K562 (cell line): ENCODE measurements at regions not wholly inside any gene's neighbourhood (a gene's known extent, or its start where the extent isn't known, plus 50 kb on each side); places are given as distances from the start of the nearest gene placed in this dataset.

Source experiments
- RNF2 ChIP-seq: sonication (generic); IDR thresholded peaks from 2 replicates; pipeline ENCODE4 v1.6.1; 2016
- ZNF23 ChIP-seq: fragments of 250-450 bp; sonication (Bioruptor Pico); IDR thresholded peaks from 2 replicates; pipeline ENCODE4 v1.4.0; 2020; ENCODE audit warnings: mild to moderate bottlenecking
- ZNF384 ChIP-seq: IDR thresholded peaks from 2 replicates; pipeline ENCODE4 v1.6.1; 2012; ENCODE audit warnings: low read depth, low read length, improper control_type of control experiment
- ZNF707 ChIP-seq: fragments of 250-450 bp; sonication (Bioruptor Pico); conservative IDR thresholded peaks from 2 replicates; pipeline ENCODE4 v1.8.0; 2022; ENCODE audit warnings: inconsistent platforms, mild to moderate bottlenecking, moderate library complexity
- ZNF830 ChIP-seq: fragments of 250-450 bp; sonication (Bioruptor Pico); IDR thresholded peaks from 2 replicates; pipeline ENCODE4 v1.5.0; 2021; ENCODE audit warnings: mild to moderate bottlenecking
- TF ChIP-seq, protein P1 (sequence below): sonication (generic); formaldehyde crosslinking; IDR thresholded peaks from 2 replicates; pipeline ENCODE4 v1.8.0; 2022; ENCODE audit warnings: mild to moderate bottlenecking, missing genetic modification reagents, borderline replicate concordance
- TF ChIP-seq, protein P2 (sequence below): fragments of 450-650 bp; IDR thresholded peaks from 2 replicates; pipeline ENCODE4 v1.6.1; 2016; ENCODE audit warnings: antibody characterized with exemption
- TF ChIP-seq, protein P3 (sequence below): sonication (generic); formaldehyde crosslinking; IDR thresholded peaks from 2 replicates; pipeline ENCODE4 v1.8.0; 2022; ENCODE audit warnings: missing genetic modification reagents, mild to moderate bottlenecking, borderline replicate concordance
- TF ChIP-seq, protein P4 (sequence below): fragments of 450-650 bp; formaldehyde crosslinking; IDR thresholded peaks from 2 replicates; pipeline ENCODE4 v1.4.0; 2020; ENCODE audit warnings: mild to moderate bottlenecking, moderate library complexity
- TF ChIP-seq, protein P5 (sequence below), 2 experiments: fragments of 450-650 bp; IDR thresholded peaks; 2 replicates each; pipeline ENCODE4 v1.6.1; 2016; ENCODE audit warnings: mild to moderate bottlenecking in 2 of 2, borderline replicate concordance in 1 of 2, low read depth in 1 of 2, moderate library complexity in 1 of 2

DNA sequence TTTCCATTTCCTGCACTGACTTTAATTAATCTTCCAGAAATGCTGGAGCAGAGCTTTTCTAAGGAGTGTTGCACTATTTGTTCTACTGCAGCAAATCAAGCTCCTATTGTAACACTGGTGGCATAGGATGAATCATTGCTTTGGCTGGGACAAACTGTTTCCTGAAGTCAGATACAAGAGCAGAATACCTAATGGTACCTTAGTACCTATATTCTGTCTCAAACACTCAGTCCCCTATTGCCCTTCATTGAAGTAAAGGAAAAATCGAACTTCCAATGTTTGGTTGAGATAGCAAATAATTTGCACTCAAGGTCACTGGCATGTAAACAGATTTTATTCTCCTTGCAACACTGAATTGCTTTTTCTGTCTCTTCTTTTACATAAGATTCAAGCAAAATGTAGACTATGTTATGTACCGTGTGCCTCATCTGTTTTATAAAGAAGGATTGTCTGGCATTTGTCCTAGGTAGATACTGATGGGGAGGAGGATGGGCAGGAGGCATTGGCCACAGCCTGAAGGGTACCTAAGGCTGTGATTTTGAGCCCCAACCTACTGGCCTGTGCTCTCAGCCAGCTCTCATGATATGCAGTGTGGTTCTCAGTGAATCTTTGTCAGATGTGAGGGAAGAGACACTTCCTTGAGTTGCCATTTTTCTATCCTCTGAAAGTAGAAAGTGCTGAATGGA lies 141.6 kb downstream of the AASDH start (continued):
- TF ChIP-seq, protein P1, sequence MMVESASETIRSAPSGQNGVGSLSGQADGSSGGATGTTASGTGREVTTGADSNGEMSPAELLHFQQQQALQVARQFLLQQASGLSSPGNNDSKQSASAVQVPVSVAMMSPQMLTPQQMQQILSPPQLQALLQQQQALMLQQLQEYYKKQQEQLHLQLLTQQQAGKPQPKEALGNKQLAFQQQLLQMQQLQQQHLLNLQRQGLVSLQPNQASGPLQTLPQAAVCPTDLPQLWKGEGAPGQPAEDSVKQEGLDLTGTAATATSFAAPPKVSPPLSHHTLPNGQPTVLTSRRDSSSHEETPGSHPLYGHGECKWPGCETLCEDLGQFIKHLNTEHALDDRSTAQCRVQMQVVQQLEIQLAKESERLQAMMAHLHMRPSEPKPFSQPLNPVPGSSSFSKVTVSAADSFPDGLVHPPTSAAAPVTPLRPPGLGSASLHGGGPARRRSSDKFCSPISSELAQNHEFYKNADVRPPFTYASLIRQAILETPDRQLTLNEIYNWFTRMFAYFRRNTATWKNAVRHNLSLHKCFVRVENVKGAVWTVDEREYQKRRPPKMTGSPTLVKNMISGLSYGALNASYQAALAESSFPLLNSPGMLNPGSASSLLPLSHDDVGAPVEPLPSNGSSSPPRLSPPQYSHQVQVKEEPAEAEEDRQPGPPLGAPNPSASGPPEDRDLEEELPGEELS = no peak
- TF ChIP-seq, protein P2, sequence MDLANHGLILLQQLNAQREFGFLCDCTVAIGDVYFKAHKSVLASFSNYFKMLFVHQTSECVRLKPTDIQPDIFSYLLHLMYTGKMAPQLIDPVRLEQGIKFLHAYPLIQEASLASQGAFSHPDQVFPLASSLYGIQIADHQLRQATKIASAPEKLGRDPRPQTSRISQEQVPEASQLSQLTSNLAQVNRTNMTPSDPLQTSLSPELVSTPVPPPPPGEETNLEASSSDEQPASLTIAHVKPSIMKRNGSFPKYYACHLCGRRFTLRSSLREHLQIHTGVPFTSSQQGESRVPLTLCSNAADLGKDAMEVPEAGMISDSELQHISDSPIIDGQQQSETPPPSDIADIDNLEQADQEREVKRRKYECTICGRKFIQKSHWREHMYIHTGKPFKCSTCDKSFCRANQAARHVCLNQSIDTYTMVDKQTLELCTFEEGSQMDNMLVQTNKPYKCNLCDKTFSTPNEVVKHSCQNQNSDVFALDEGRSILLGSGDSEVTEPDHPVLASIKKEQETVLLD = no peak
- TF ChIP-seq ZNF384 (no peak), ZNF830 (CRISPR knock-in tag) (no peak), RNF2 (no peak), ZNF23 (CRISPR knock-in tag) (no peak), ZNF707 (CRISPR knock-in tag) (no peak)
- TF ChIP-seq, protein P3, sequence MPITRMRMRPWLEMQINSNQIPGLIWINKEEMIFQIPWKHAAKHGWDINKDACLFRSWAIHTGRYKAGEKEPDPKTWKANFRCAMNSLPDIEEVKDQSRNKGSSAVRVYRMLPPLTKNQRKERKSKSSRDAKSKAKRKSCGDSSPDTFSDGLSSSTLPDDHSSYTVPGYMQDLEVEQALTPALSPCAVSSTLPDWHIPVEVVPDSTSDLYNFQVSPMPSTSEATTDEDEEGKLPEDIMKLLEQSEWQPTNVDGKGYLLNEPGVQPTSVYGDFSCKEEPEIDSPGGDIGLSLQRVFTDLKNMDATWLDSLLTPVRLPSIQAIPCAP (CRISPR knock-in tag) = no peak
- TF ChIP-seq, protein P4, sequence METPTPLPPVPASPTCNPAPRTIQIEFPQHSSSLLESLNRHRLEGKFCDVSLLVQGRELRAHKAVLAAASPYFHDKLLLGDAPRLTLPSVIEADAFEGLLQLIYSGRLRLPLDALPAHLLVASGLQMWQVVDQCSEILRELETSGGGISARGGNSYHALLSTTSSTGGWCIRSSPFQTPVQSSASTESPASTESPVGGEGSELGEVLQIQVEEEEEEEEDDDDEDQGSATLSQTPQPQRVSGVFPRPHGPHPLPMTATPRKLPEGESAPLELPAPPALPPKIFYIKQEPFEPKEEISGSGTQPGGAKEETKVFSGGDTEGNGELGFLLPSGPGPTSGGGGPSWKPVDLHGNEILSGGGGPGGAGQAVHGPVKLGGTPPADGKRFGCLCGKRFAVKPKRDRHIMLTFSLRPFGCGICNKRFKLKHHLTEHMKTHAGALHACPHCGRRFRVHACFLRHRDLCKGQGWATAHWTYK (CRISPR knock-in tag) = no peak
- TF ChIP-seq, protein P5, sequence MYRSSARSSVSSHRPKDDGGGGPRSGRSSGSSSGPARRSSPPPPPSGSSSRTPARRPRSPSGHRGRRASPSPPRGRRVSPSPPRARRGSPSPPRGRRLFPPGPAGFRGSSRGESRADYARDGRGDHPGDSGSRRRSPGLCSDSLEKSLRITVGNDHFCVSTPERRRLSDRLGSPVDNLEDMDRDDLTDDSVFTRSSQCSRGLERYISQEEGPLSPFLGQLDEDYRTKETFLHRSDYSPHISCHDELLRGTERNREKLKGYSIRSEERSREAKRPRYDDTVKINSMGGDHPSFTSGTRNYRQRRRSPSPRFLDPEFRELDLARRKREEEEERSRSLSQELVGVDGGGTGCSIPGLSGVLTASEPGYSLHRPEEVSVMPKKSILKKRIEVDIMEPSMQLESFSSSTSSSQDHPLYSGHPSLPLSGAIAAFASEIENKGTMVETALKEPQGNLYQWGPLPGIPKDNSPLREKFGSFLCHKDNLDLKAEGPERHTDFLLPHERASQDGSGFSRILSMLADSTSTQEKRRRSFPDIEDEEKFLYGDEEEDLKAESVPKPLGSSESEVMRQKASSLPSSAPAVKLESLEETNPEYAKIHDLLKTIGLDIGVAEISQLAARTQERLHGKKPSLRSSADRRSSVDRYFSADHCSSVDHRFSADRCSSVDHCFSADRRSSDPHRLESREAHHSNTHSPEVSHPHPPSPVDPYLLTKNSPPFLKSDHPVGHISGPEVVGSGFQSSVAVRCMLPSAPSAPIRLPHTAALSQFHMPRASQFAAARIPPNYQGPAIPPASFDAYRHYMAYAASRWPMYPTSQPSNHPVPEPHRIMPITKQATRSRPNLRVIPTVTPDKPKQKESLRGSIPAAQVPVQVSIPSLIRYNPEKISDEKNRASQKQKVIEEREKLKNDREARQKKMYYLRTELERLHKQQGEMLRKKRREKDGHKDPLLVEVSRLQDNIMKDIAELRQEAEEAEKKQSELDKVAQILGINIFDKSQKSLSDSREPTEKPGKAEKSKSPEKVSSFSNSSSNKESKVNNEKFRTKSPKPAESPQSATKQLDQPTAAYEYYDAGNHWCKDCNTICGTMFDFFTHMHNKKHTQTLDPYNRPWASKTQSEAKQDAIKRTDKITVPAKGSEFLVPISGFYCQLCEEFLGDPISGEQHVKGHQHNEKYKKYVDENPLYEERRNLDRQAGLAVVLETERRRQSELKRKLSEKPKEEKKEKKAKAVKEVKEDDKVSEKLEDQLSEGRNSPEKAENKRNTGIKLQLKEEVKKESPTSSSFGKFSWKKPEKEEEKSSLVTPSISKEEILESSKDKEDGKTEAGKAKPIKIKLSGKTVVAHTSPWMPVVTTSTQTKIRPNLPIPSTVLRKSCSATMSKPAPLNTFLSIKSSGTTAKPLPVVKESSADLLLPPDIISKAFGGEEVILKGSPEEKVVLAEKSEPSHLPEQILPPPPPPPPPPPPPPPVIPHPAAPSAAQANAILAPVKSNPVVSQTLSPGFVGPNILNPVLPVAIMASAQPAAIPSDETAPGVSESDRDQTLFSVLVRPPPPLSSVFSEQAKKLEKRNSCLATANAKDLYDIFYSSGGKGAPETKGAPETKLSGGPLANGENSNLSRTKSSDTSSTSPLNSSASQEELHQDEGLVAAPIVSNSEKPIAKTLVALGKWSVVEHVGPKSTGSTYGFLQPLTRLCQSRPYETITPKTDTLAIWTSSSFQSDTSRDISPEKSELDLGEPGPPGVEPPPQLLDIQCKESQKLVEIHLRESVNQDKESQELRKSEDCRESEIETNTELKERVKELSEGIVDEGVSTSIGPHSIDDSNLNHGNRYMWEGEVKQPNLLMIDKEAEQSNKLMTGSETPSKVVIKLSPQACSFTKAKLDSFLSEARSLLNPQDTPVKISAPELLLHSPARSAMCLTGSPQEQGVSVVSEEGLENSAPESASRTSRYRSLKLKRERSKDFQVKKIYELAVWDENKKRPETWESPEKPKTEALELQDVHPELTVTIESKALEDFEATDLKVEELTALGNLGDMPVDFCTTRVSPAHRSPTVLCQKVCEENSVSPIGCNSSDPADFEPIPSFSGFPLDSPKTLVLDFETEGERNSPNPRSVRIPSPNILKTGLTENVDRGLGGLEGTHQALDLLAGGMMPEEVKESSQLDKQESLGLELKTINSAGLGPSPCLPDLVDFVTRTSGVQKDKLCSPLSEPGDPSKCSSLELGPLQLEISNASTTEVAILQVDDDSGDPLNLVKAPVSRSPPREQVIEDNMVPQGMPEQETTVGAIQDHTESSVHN (IDR thresholded peaks at IDR 0.05; ENCODE audit: borderline replicate concordance in 1 of 2, low read depth in 1 of 2) = no peak
- TF ChIP-seq, all 486 proteins: peak for 0
